CD4-positive, alpha-beta T cell treated with Interleukin-15 for 4 hours (primary cell): ENCODE measurements at regions not wholly inside any gene's neighbourhood (a gene's known extent, or its start where the extent isn't known, plus 50 kb on each side); places are given as distances from the start of the nearest gene placed in this dataset.

Experiments used
- DNase-seq: peaks from one replicate; pipeline ENCODE4 v3.0.0-alpha.2; 2020; ENCODE audit warnings: low spot score

GRCh38 chr20:60803335-60804055 lies 448.6 kb upstream of the CDH4 start:
- no peak for DNase-seq

- no peak for DNase-seq
These were observed 447.7 kb upstream of the CDH4 start for GRCh38 chr20:60804240-60804917.

DNA sequence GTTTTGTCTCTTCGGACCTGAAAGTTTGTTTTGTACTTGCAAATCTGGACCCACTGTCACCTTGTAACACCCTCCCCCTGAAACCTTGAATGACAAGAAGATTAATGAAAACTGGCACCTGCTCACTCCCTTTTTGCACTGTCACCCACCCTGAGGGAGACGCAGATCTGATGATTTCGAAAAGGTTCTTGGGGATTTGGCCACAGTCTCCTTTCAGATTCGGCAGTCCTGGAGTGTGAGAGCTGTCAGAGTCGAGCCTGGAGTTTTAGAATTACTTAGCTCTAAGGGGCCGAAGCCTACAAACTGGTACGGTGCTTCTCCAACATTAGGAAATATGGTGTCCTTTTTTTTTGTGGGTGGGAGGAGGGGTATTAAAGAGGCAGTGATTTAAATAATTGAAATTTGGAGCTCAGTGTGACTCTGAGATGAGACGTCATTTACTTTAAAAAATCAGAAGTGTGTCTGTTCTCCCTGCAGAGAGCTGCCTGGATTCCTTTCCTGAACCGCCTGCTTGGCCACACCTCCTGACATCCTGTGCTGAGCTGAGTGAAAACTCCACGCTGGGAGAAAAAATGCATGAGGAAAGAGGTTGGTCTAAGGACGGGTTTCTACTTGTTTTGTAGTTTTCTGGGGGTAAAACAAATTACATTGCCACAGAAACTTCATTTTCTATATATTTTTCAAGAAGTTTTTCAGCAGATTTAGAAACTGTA lies 447.0 kb upstream of the CDH4 start:
- DNase-seq, result no peak

GRCh38 chr20:60806354-60806753 lies 445.7 kb upstream of the CDH4 start:
- DNase-seq, result no peak

DNA sequence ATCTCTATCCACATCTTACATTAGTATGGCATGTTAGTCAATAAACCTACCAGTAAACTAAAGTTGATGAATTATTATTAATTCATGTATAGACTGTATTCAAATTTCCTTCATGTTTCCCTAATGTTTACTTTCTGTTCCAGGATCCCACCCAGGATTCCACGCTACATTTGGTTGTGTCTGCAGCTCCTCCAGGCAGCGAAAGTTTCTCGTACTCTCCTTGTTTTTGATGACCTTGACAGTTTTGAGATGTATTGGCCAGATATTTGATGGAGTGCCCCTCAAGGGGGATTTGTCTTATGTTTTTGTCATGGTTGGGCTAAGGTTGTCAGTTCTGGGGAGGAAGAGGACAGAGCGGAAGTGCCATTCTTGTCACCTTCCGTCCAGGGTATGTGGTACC lies 445.2 kb upstream of the CDH4 start:
- DNase-seq, result no peak

GRCh38 chr20:60808003-60808672 lies 443.9 kb upstream of the CDH4 start:
- DNase-seq, result no peak

DNA sequence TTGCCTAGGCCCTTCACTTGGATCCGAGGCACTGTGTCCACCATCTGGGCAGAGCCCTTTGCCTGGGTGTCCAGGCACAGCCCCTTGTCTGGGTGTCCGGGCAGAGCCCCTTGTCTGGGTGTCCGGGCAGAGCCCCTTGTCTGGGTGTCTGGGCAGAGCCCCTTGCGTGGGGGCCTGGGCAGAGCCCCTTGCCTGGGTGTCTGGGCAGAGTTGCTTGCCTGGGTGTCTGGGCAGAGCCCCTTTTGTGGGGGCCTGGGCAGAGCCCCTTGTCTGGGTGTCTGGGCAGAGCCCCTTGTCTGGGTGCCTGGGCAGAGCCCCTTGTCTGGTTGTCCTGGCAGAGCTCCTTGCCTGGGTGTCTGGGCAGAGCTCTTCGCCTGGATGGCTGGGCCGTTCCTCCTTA lies 443.4 kb upstream of the CDH4 start:
- no peak for DNase-seq

DNA sequence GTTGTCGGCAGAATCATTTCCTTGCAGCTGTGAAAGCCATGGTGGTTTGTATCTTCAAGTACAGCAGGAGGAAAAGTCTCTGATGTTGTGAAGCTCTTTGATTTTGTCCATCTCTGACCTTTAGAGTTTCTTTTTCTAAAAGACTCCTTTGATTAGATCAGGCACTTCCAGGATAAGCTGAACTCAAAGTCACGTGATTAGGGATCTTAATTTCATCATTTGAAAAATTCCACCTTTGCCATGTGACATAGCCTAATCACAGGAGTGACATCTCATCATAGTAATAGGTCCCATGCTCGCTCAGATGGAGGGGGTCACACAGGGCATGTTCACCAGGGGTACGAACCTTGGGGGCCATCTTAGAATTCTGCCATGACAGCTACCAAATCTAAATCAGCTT lies 441.5 kb upstream of the CDH4 start:
- DNase-seq, result no peak

GRCh38 chr20:60812561-60812960 lies 439.5 kb upstream of the CDH4 start:
- DNase-seq, result no peak

DNA sequence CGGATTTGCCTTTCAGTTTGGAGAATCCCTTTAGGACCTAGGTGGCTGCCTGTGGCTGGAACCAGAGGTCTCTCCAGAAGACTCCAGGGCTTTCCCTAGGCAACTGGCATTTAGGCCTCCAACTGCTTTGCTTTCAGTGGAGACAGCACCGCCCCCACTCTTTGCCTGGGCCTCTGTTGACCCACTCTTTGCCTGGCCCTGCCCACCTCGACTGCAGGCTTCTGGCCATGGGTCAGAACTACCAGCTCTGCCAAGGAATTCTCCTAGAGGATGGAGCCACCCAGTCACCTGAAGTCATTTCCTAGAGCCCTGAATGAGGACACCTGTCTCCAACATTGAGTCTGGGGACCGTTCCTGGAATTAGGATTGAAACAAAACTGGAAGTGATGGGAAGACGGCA lies 439.0 kb upstream of the CDH4 start:
- DNase-seq, result no peak

- DNase-seq, result no peak
These were observed 436.4 kb upstream of the CDH4 start for GRCh38 chr20:60815656-60816055.

DNA sequence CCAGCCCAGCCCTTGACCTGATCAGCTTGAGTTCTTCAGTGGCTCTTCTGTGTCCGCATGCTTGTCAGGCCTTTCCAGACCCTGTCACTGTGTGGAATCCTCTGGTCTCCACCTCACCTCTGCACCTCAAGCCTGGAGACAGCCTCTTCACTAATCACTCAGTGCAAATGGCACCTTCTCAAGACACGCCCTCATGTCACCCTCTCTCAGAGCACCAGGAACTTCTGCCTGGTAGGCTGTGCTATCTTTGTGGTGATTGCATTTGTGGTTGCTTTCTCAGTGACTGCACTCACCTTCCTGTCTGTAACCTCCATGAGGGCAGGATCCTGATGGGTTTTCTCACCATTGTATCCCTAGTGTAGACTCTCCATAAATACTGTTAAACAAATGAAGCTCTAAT lies 435.2 kb upstream of the CDH4 start:
- DNase-seq, result no peak

DNA sequence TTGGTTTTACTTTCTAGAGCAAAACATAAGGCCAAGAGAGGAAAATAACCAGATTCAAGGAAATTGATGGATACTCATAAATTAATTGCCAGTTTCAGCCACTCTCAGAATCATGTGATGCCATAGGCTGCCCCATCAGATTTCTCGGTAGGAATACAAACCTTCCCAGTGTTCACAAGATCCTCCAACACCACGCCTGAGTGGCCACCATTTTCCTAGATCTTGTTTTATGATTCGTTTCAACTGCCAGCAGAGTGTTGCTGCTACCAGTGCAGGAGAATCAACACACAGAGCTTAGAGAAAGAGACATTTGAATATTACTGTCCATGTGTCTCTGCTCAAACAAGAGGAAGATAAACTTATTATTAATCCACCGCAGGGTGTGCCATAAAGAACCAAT lies 434.2 kb upstream of the CDH4 start:
- DNase-seq, result no peak

GRCh38 chr20:60819511-60819910 lies 432.6 kb upstream of the CDH4 start:
- no peak for DNase-seq

DNA sequence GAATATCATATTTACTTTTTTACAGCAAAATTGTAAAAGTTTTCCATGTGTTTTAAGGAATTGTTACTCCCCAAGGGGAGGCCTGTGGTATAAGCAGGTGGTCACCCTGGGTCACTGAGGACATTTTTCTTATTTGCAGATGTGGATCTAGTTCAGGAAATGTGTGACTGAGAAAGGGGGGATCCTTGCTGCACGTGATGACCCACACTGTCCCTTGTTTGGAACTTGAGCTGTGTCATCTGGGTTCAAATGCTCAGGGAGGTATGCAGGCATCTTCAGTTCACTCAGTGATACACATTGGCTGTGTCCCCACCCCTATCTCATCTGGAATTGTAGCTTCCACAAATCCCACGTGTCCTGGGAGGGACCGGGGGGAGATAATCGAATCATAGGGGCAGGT lies 431.9 kb upstream of the CDH4 start:
- DNase-seq, result no peak

DNA sequence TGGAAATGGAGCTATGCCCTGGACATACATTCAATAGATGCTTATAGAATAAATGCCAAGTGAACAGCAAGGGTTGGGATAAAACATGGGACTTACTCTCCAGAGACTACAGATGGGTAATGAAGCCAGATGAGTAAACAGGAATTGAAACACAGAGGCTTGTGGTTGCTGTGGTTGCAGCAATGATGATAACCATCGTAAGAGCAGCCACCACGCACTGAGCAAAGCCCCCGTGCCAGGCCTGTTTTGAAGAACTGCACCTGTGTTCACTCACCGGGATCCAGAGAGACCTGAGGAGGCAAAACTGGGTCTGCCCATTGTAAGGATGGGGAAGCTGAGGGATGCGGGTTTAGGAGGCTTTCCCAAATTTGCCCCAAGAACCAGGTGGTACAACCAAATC lies 431.1 kb upstream of the CDH4 start:
- no peak for DNase-seq

GRCh38 chr20:60822699-60823607 lies 429.1 kb upstream of the CDH4 start:
- no peak for DNase-seq

DNA sequence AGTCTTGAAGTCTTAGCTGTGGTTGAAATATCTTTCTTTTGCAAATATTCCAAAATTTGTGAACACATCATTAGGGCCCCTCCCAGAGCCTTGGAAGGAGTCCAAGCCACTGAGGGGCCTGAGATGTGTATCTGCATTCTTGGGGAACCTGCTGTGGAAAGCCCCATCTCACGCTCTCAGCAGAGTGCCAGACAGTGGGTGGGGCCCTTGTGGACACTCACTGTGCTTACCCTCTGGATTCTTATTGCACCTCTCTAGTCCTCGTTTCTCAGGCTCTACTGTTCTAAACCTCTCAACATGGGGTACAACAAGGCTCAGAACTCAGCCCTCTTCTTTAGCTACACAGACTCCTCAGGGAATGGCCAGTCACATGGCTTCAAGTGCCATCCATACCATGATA lies 416.2 kb upstream of the CDH4 start:
- no peak for DNase-seq

DNA sequence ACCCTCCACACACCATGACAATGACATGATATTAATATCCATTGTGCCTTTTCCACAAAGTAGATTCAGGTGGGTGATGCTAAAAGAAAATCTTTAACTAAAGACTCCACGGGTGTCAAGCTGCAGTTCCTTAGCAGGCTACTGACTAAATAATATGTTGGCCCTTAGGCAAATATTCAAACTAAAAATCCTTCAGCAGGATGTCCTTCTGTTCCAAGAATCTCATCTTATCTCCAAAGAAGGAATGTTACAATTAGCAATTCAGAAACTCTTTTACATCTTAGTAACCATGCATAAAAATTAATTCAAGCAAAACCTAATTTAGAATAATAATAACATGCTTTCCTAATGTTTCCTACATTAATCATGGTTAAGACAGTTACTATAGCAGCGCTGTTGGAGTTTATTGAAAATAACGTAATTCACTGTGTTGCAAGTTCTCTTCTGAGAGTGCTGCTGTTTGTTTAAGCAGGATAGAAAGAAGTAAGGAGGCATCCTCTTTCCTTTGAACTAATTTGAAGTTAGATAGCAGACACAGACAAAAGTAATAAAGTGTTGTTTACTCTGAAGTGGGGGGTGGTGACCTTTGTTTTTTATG lies 414.8 kb upstream of the CDH4 start:
- DNase-seq, result no peak

DNA sequence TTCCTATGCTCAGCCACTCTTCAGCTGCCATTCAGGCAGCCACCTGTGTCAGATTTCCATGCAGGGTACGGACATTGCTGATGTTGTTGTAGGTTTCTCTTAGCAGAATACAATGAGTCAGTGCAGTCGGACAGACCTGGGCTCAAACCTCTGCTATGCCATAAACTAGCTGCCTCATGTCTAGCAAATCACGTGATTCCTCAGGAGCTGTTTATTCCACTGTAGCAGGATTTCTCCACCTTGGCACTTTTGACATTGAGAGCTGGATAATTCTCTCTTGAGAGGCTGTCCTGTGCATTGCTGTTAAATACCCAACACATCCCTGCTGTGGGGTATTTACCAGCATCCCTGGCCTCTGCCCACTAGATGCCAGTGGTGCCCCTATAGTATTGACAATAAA lies 413.8 kb upstream of the CDH4 start:
- DNase-seq, result no peak

DNA sequence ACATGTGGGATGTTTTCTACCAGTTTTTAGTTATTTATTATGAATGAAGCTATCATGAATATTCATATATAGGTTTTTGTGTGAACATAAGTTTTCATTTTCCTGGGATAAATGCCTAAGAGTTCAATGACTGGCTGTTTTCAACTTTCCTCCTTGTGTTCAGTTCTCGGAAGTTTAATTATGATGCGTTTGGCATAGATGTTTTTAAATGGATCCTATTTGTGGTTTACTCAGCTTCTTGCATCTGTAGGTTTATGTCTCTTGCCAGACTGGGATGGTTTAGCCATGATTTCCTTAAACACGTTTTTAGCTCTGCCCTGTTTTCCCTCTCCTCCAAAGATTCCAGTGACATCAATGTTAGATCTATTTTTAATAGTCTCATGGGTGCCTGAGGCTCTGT lies 411.1 kb upstream of the CDH4 start:
- no peak for DNase-seq
